Upper lobe of left lung (tissue), 4 donors: ENCODE measurements at regions not wholly inside any gene's neighbourhood (a gene's known extent, or its start where the extent isn't known, plus 50 kb on each side); places are given as distances from the start of the nearest gene placed in this dataset.

Experiments
- CTCF ChIP-seq, 6 experiments: fragments of 450-650 bp in 4 of 6; fragments of 200-600 bp in 2 of 6; sonication (generic) in 2 of 6; IDR thresholded peaks; one replicate each; pipeline ENCODE4 v1.5.1; 2016 to 2019; ENCODE audit warnings: antibody characterized with exemption in 6 of 6
- EP300 ChIP-seq, 4 donors: sonication (generic); formaldehyde crosslinking; IDR thresholded peaks; one replicate each; pipeline ENCODE4 v1.5.1; 2017; ENCODE audit warnings: antibody characterized with exemption in 4 of 4, control low read depth in 2 of 4
- POLR2A ChIP-seq, 4 donors: fragments of 450-650 bp; IDR thresholded peaks; one replicate each; pipeline ENCODE4 v1.5.1; 2016 to 2017; ENCODE audit warnings: antibody characterized with exemption in 4 of 4, mild to moderate bottlenecking in 2 of 4
- POLR2AphosphoS5 ChIP-seq, 2 donors: sonication (generic); formaldehyde crosslinking; IDR thresholded peaks; one replicate each; pipeline ENCODE4 v1.5.1; 2017; ENCODE audit warnings: antibody characterized with exemption in 2 of 2

GRCh38 chr17:71757156-71757555, 363.7 kb upstream of the SOX9 start:
- TF ChIP-seq CTCF (IDR thresholded peaks at IDR 0.05), result no peak
- TF ChIP-seq POLR2AphosphoS5 (IDR thresholded peaks at IDR 0.05), result no peak
- no peak for TF ChIP-seq EP300 (IDR thresholded peaks at IDR 0.05)
- no peak for TF ChIP-seq POLR2A (IDR thresholded peaks at IDR 0.05)
